ENCODE measurements at regions not wholly inside any gene's neighbourhood (a gene's known extent, or its start where the extent isn't known, plus 50 kb on each side); places are given as distances from the start of the nearest gene placed in this dataset.
"Not testable (repeated sequence)": the region's sequence is repeated elsewhere in the genome, so short reads cannot be mapped to it uniquely, and the experiment has no call there.

GRCh38 chr4:84224522-84224921 is 274.6 kb downstream of the NKX6-1 start:
- no peak for DNase-seq (ENCODE audit: low read depth)

GRCh38 chr4:84221704-84222103 is 277.4 kb downstream of the NKX6-1 start:
- no peak for DNase-seq (ENCODE audit: low read depth)

- DNase-seq (ENCODE audit: low read depth), result no peak
Measured at GRCh38 chr4:84220990-84221389, 278.1 kb downstream of the NKX6-1 start.

GRCh38 chr4:84219656-84220055 is 279.4 kb downstream of the NKX6-1 start:
- no peak for DNase-seq (ENCODE audit: low read depth)

GRCh38 chr4:84218031-84218430 is 281.1 kb downstream of the NKX6-1 start:
- DNase-seq (ENCODE audit: low read depth), result no peak

GRCh38 chr4:84215217-84215616 is 283.9 kb downstream of the NKX6-1 start:
- no peak for DNase-seq (ENCODE audit: low read depth)

- not testable (repeated sequence) for DNase-seq (ENCODE audit: low read depth)
Measured at GRCh38 chr4:84206226-84206625, 292.9 kb downstream of the NKX6-1 start.

- no peak for DNase-seq (ENCODE audit: low read depth)
Measured at GRCh38 chr4:84189144-84189543, 309.9 kb downstream of the NKX6-1 start.

GRCh38 chr4:84179409-84179808 is 319.7 kb downstream of the NKX6-1 start:
- no peak for DNase-seq (ENCODE audit: low read depth)

GRCh38 chr4:84177831-84178542 is 321.1 kb downstream of the NKX6-1 start:
- DNase-seq (ENCODE audit: low read depth), result no peak

GRCh38 chr4:84176016-84176415 is 323.1 kb downstream of the NKX6-1 start:
- DNase-seq (ENCODE audit: low read depth), result no peak

GRCh38 chr4:84171871-84172270 is 327.2 kb downstream of the NKX6-1 start:
- DNase-seq (ENCODE audit: low read depth), result no peak

- DNase-seq (ENCODE audit: low read depth), result no peak
Measured at GRCh38 chr4:84167564-84167963, 331.5 kb downstream of the NKX6-1 start.

GRCh38 chr4:84167093-84167492 is 332.0 kb downstream of the NKX6-1 start:
- DNase-seq (ENCODE audit: low read depth), result no peak

GRCh38 chr4:84166486-84166885 is 332.6 kb downstream of the NKX6-1 start:
- no peak for DNase-seq (ENCODE audit: low read depth)

GRCh38 chr4:84164201-84164600 is 334.9 kb downstream of the NKX6-1 start:
- DNase-seq (ENCODE audit: low read depth), result no peak

- DNase-seq (ENCODE audit: low read depth), result no peak
Measured at GRCh38 chr4:84159762-84160161, 339.3 kb downstream of the NKX6-1 start.

GRCh38 chr4:84158670-84159069 is 340.4 kb downstream of the NKX6-1 start:
- DNase-seq (ENCODE audit: low read depth), result no peak

- DNase-seq (ENCODE audit: low read depth), result no peak
Measured at GRCh38 chr4:84151574-84151973, 347.5 kb downstream of the NKX6-1 start.

- DNase-seq (ENCODE audit: low read depth), result no peak
Measured at GRCh38 chr4:84150177-84150576, 348.9 kb downstream of the NKX6-1 start.

- DNase-seq (ENCODE audit: low read depth), result no peak
Measured at GRCh38 chr4:84147831-84148230, 351.3 kb downstream of the NKX6-1 start.

GRCh38 chr4:84146300-84146959 is 352.7 kb downstream of the NKX6-1 start:
- DNase-seq (ENCODE audit: low read depth), result no peak

- DNase-seq (ENCODE audit: low read depth), result no peak
Measured at GRCh38 chr4:84145176-84145575, 353.9 kb downstream of the NKX6-1 start.

- not testable (repeated sequence) for DNase-seq (ENCODE audit: low read depth)
Measured at GRCh38 chr4:84126911-84127310, 372.2 kb downstream of the NKX6-1 start.

Measured in forelimb muscle (tissue), 1 donor.